HG03575 (cell line): ENCODE measurements at regions not wholly inside any gene's neighbourhood (a gene's known extent, or its start where the extent isn't known, plus 50 kb on each side); places are given as distances from the start of the nearest gene placed in this dataset.

Experiments
- ATAC-seq: cut with Tn5 transposase; IDR thresholded peaks from one replicate; pipeline ENCODE4 v1.9.1; 2021; ENCODE audit not compliant: unreplicated experiment, insufficient number of reproducible peaks, low FRiP score; ENCODE audit errors: extremely low read depth

DNA sequence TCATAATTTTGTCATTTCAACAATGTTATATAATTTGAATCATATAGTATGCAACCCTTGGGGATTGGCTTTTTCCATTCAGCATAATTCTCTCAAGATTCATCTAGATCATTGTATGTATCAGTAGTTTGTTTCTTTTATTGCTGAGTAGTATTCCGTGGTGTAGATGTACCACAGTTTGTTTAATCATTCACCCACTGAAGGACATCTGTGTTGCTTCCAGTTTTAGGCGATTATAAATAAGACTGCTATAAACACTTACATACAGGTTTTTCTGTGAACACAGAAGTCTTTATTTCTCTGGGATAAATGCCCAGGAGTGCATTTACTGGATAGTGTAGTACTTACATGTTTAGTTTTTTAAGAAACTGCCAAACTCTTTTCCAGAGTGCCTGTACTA, 374.1 kb downstream of the DEPDC1B start:
- no peak for ATAC-seq

DNA sequence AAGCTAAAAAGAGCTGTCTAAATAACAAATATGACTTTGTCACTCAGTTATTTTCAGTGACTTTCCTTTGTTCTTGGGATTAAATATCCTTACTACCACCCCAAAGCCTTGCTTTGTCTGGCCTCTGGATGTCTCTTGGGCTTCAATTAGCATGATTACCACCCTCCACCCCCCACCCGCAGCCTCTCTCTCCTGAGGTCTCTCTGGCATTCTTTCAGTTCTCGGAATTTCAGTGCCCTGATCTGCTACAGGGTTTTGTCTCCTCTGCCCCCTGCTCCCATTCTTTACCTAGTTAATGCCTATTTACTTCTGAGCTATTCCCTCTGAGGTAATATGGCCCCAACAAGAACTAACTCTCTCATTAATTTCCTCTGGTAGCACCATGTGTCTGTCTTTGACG, 376.4 kb downstream of the DEPDC1B start:
- ATAC-seq, result no peak

DNA sequence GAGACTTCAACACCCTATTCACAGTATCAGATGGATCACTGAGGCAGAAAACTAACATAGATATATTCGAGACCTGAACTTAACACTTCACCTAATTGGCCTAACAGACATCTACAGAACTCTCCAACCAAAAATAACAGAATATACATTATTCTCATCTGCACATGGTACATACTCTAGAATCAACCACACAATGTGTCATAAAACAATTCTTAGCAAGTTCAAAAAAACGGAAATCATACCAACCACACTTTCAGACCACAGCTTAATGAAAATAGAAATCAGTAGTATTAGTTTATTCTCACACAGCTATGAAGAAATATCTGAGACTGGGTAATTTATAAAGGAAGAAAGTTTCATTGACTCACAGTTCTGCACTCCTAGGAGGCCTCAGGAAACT, 387.9 kb downstream of the DEPDC1B start:
- no peak for ATAC-seq

DNA sequence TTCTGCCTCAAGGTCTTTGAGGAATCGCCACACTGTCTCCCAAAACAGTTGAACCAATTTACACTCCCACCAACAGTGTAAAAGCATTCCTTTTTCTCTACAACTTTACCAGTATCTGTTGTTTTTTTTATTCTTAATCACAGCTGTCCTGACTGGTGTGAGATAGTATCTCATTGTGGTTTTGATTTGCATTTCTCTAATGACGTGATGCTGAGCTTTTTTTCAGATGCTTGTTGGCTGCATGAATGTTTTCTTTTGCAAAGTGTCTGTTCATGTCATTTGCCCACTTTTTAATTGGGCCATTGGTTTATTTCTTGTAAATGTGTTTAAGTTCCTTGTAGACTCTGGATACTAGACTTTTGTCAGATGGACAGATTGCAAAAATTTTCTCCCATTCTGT, 400.0 kb downstream of the DEPDC1B start:
- ATAC-seq, result no peak

DNA sequence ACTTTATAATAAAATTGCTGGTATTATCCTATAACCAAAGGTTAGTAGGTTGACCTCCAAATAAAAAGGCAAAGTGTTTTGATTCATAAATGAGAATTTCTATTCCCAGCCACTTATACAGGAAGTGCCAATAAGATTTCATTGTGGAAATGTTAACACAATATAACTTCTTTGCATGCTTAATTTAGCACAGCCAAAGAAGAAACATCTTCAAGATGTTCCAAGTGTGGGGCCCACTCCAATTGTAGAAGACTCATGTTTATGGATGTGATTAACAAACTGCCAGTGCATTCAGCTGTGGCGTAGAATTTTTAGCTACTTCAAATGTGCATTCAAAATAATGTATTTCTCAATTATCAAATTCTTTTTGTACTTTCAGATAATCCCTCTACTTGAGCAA, 402.3 kb downstream of the DEPDC1B start:
- ATAC-seq, result no peak

DNA sequence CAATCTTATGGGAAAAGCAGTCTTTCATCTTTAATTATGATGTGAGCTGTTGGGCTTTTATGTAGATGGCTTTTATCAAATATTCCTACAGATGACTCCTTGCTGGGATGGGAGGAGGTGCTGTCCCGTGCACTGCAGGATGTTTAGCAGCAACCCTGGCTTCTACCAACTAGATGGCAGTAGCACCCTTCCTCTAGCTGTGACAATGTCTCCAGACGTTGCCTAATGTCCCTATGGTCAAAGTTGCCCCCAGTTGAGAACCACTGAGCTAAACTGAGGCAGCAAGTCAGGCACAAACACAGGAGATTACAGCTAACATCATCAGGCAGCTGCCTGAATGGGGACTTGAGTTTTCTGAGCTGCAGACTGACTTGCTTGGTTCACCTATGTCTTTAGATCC, 401.9 kb upstream of the PDE4D start:
- no peak for ATAC-seq

DNA sequence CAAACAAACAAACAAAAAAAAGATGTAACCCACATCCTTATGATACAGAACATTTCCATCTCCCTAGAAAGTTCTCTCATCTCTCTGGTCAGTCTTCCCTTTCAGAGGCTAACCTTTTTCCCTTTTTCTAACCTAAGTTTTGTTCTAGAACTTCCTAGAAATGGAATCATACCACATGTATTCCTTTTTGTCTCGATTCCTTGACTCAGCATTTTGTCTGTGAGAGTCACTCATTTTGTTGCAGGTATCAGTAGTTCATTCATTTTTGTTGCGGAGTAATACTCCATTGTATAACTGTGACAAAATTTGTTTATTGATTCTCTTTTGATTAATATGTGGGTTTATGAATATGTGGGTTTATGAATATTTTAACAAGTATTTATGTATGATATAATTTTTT, 400.0 kb upstream of the PDE4D start:
- no peak for ATAC-seq

DNA sequence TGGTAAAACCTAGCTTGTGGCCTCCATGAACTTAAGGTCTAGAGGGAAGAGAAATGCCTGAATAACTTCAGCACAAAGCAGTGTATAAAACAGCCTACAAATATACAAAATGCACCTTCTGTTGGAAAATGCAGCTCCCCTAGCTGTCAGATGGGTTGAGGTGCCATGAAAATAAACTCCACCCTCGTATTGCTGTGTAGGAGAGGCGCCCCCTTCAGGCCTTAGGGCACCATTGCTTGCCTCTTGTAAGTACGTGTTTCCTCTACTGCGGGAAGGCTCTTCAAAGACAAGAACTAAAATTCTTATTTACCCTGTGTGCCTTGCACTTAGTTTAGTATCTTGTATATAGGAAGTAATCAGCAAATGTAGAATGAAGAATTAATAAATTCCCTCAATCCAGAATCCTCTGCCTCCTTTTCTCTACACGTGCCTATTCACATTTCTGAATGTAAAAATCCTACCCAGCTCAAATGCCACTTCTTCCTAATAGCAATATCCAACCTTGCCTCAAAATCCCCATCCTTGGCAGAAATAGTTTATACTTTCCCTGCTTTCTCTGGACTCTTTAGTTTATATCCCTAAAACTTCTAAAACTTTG, 393.7 kb upstream of the PDE4D start:
- ATAC-seq, result no peak

DNA sequence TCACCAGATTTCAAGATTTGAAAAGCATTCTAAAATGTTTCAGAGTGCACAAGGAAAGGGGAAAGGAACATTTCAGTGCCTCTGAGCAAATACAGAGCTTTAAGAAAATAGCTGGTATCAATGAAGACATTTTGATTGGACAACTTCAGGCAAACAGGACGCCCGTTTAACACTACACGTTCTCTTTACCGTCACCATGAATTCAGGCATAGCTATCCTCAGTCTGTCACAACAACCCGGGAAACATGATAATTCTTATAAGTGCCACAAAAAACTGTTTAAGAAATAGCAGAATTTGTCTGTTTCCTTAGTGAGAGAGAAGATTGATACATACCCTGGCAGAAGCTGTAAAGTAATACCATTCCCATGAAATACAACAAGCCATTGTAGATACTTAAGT, 392.4 kb upstream of the PDE4D start:
- ATAC-seq, result no peak

DNA sequence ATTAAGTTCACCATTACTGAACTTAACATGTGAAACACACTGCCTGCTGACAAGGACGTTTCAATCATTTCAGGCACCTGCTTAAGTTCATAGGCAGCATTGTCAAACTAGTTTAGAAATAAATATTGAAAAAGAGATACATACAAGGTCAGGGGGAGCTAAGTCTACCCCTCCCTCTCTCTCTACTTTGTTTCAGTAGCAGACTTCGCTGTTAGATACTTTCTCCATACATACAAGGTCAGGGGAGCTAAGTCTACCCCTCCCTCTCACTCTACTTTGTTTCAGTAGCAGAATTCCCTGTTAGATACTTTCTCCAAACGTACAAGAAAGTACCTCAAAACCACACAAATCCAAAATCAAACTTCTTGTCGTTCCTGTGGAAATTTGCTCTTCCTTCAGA, 387.4 kb upstream of the PDE4D start:
- no peak for ATAC-seq

DNA sequence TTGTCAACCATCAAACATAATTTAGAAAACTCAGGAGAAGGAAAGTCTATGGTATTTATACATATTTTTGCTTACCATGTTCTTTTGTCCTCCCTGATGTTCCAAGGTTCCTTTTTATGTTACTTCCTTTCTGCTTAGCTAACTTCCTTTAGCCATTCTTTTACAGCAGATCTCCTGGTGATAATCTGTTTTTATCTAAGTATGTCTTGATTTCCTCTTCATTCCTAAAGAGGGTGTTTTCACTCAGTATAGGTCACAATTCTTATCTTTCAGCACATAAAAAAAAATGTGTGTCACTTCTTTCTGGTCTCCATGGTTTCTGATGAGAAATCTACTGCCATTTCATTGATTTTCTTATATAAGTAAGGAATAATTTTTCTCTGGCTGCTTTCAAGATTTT, 384.4 kb upstream of the PDE4D start:
- no peak for ATAC-seq

DNA sequence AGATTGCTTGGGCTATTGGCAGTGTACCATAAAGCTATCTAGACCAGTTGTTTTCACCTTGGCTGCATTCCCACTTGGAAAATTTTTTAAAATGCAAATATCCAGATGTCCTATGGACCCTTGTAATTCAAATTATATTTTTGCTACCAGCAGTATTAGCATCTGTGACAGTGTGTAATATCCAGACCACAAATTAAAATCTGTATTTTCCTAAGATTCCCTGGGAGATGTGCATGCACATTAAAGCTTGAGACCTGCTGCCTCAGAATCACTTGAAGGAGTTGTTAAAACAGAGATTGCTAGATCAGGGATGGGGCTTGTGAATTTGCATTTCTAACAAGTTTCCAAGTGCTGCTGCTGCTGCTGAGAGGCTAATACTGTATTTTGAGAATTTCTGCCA, 381.2 kb upstream of the PDE4D start:
- no peak for ATAC-seq

DNA sequence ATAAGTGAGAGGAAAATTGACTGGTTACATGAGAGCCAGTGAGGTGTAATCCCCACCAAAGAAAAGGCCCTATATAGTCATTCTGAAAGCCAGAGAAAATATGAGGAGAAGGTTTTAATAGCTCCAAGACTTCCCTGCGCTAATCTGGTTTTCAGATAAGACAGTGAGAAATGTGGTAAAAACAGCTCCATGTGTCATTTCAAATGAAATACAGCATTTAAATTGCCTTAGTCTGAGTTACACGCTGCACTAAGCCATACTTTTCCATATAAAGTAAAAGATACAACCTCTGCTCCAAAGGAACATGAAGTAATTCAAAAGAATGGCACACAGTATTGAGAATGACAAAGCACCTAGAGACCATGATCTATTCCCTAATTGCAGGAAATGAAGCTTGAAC, 378.0 kb upstream of the PDE4D start:
- ATAC-seq, result no peak

DNA sequence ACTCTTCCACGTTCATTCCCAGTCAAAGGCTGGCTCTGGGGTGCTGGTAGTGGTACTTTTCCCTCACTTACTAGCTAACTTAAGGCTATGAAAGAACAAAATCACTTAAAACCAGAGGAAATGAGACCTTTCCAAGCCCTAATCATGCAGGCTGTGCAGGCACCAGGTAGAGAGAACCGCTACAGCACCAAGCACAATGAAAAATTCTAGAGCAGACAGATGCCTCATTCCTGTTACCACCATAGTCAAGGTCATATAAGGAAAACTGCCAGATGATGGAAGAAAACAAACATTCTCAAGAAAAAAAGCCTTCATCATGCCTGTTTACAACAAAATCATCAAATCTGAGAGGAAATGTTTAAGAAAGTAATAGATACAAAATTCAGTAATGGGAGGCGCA, 374.4 kb upstream of the PDE4D start:
- ATAC-seq, result no peak

DNA sequence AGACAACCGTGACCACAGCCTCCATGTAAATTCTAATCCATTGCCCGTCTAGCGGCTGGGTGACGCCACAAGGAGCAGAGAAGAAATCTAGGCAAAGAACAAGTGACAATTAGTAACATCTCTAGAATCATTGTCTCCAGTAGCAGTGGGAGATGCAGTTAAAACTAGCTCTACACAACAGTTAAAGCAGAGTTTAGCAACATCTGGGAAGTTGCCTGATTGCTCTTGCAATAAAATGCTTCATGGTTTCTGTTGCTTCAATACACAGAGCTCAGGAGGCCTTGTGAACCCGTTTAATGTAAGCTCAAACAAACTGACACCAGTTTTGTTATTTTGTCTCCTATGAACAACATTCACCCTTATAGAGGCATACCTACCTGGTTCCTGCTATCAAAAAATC, 369.8 kb upstream of the PDE4D start:
- no peak for ATAC-seq

DNA sequence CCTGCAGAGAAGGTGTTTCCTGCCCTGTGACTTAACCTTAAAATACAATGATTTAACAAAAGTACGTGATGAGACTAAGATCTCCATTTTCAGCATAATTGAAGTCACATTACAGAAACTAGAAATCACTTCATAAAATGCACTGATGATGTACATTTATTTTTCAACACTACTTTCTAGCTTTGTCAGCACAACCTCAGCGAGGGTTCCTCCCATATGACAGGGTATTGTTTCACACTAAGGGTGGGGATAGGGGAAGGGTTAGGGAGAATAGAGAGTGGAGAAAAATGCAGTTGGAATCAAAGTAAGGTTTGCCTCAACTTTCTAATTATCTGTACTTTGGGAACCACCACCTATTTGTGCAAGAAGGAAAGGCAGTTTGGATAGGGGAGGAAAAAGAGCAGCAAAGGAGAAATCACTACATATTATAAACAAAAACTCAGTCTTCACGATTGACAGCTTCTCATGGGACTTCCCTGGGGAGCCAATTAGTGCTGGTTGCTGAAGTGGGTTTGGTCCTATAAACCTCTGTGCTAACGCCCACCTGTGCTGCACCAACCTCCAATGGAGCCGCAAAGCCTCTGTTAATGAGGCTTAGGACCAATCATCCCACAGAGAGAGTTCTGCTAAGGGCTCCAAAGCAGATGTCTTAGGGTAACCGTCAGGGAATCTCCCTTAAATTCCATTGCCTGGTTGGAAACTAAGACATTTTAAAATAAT, 369.2 kb upstream of the PDE4D start:
- no peak for ATAC-seq

DNA sequence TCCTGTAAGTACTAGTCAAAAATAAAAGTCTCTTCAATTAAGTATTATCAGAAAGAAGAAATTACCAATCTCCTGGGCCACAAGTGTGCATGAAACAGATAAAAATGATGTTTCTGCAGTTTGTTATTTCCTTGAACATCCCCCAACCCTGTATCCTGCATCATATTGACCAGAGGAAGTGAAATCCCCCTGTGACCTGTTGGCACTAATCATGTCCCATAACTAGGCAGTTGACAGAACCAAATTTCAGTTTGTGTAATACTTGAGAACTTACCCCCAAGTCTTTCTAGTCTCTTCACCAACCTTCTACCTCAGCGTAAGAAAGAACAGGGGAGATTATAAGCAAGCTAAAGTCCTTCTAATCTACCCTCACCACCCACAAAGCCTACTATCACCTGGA, 368.2 kb upstream of the PDE4D start:
- no peak for ATAC-seq

DNA sequence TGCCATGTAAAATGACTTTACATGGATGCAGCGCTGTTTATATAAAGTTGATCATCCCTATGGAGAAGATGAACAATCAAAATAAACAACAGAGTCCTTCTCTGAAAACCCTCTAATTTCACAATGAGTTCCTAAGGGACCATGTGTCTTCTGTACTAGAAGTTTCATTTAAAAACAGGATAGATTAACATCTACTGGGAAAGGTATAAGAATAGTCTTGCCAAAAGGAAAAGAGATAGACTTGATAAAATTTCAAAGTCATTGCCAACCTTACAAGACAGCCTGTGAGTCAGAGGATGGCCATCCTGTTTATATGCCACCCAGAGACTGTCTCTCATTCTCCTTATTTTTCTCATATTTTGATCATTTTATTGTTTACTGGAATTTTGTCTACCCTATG, 367.1 kb upstream of the PDE4D start:
- ATAC-seq, result no peak

DNA sequence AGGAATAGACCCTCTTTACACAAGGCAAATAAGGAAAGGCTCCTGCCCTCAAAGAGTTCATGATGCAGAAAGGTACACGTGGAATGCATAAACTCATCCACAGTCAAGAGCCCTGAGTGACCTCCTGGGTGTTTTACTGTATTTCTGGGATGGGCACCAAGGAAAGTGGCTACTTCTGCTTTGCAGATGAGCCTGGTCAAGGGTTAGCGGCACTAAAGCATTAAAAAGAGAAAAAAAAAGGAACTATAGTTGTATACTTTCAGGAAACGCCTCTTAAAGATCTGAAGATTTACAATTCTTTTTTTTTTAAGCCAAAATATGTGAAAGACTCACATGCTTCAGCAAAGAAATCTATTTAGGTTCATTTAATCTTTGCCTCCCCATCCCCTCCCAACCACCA, 366.2 kb upstream of the PDE4D start:
- ATAC-seq, result no peak

DNA sequence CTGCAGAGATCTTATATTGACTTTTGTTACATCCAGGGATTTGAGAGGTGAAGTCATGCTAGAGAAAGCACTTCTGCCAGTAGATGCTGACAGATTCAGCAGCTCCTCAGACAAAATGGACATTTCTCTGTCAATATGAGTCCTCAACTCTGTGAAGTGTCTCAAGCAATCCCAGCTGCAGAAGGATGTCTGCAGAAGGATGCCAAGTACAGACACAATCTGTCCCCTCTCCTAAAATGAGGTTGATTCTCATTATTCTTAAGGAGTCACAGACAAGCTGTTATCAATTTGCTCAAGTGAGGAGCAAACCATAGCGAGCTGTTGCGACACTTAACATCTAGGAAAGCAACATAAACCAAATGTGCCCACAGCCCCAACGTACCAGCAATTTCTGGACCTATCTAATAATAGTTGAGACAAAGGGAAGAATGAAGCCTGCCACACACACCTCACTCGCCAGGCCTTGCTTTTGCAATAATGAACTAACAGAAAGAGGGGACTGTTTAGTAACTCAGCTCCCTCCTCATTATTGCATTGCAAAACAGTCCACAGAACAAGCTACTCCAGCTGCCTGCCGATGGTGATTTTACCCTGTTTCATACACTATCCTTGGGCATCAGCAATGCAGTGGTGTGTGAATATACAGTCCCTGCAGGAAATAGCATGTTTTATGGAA, 364.2 kb upstream of the PDE4D start:
- no peak for ATAC-seq

DNA sequence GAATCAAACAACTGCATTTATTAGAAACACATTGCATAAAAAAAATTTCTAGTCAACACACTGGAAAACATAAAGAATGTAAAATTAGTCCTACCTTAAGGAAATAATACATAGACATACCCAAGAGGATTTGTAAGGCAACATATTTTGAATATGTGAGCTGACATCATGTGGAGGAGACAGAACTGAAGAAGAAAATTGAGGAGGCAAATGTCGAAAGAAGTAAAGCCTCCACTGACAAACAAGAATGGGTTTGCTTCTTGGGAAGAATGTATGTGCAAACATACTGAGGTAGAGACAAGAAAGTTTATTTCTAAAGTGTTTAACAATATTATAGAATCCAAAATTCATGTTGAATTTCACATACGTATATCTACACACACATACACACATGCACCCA, 363.0 kb upstream of the PDE4D start:
- ATAC-seq, result no peak
